Upper lobe of left lung (tissue), 4 donors: ENCODE measurements at regions not wholly inside any gene's neighbourhood (a gene's known extent, or its start where the extent isn't known, plus 50 kb on each side); places are given as distances from the start of the nearest gene placed in this dataset.

Experiments
- CTCF ChIP-seq, 6 experiments: fragments of 450-650 bp in 4 of 6; fragments of 200-600 bp in 2 of 6; sonication (generic) in 2 of 6; IDR thresholded peaks; one replicate each; pipeline ENCODE4 v1.5.1; 2016 to 2019; ENCODE audit warnings: antibody characterized with exemption in 6 of 6
- POLR2AphosphoS5 ChIP-seq, 2 donors: sonication (generic); formaldehyde crosslinking; IDR thresholded peaks; one replicate each; pipeline ENCODE4 v1.5.1; 2017; ENCODE audit warnings: antibody characterized with exemption in 2 of 2

GRCh38 chr6:71446057-71446456, 157.4 kb downstream of the OGFRL1 start:
- TF ChIP-seq POLR2AphosphoS5 (IDR thresholded peaks at IDR 0.05) (no peak), CTCF (IDR thresholded peaks at IDR 0.05) (no peak)
